CD4-positive, alpha-beta memory T cell (primary cell): ENCODE measurements at regions not wholly inside any gene's neighbourhood (a gene's known extent, or its start where the extent isn't known, plus 50 kb on each side); places are given as distances from the start of the nearest gene placed in this dataset.
"Not testable (repeated sequence)": the region's sequence is repeated elsewhere in the genome, so short reads cannot be mapped to it uniquely, and the experiment has no call there.

ENCODE experiments used
- CTCF ChIA-PET: fragments of 350-600 bp; sonication (Branson Sonifier 250); formaldehyde crosslinking; loops from one replicate; lab custom pipeline; 2021; ENCODE audit warnings: inconsistent platforms; ENCODE audit not compliant: partially characterized antibody; lab: Charles Lee
- POLR2A ChIA-PET: fragments of 350-600 bp; sonication (Branson Sonifier 250); formaldehyde crosslinking; loops from one replicate; lab custom pipeline; 2021; ENCODE audit not compliant: partially characterized antibody; lab: Charles Lee
- DNase-seq, 5 donors: peaks; one replicate each; pipeline versions ENCODE4 v3.0.0 to v3.0.0-alpha.2; 2020 to 2022; ENCODE audit warnings: mixed read lengths in 1 of 5
- H3K27ac ChIP-seq: one replicate; pipeline ENCODE4 v1.7.0; 2013; ENCODE audit warnings: low read depth, low read length
- H3K27me3 ChIP-seq: 2 replicates; pipeline ENCODE4 v1.7.0; 2013; ENCODE audit warnings: mild to moderate bottlenecking, low read length, moderate library complexity; ENCODE audit not compliant: insufficient read depth
- H3K36me3 ChIP-seq: 2 replicates; pipeline ENCODE4 v1.7.0; 2013; ENCODE audit warnings: mild to moderate bottlenecking, low read length, moderate library complexity; ENCODE audit not compliant: insufficient read depth
- H3K4me1 ChIP-seq: 2 replicates; pipeline ENCODE4 v1.7.0; 2013; ENCODE audit warnings: mild to moderate bottlenecking, low read length, moderate library complexity; ENCODE audit not compliant: insufficient read depth
- H3K4me3 ChIP-seq, 2 donors: one replicate each; pipeline ENCODE4 v1.7.0; 2013; ENCODE audit warnings: low read length in 2 of 2, mild to moderate bottlenecking in 1 of 2
- H3K9me3 ChIP-seq, 2 donors: one replicate each; pipeline ENCODE4 v1.7.0; 2013; ENCODE audit warnings: low read length in 2 of 2, control low read depth in 1 of 2; ENCODE audit not compliant: control insufficient read depth in 1 of 2
- H3K27ac Mint-ChIP-seq, 7 donors: one replicate each; pipeline ENCODE4 v1.8.0; 2020 to 2021; ENCODE audit warnings: mixed read lengths in 7 of 7, mild to moderate bottlenecking in 6 of 7, inconsistent platforms in 3 of 7, moderate library complexity in 3 of 7
- H3K27me3 Mint-ChIP-seq, 2 donors: one replicate each; pipeline ENCODE4 v1.8.0; 2020 to 2021; ENCODE audit warnings: mixed read lengths in 2 of 2
- H3K36me3 Mint-ChIP-seq, 2 donors: one replicate each; pipeline ENCODE4 v1.8.0; 2020 to 2021; ENCODE audit warnings: mixed read lengths in 2 of 2, inconsistent platforms in 1 of 2, mild to moderate bottlenecking in 1 of 2
- H3K4me1 Mint-ChIP-seq, 4 donors: one replicate each; pipeline ENCODE4 v1.8.0; 2020 to 2021; ENCODE audit warnings: mixed read lengths in 4 of 4, mild to moderate bottlenecking in 1 of 4
- H3K4me3 Mint-ChIP-seq, 8 donors: one replicate each; pipeline ENCODE4 v1.8.0; 2020 to 2021; ENCODE audit warnings: mixed read lengths in 8 of 8, mild to moderate bottlenecking in 7 of 8, moderate library complexity in 6 of 8, inconsistent platforms in 3 of 8
- H3K9me3 Mint-ChIP-seq, 8 donors: one replicate each; pipeline ENCODE4 v1.8.0; 2020 to 2021; ENCODE audit warnings: mixed read lengths in 8 of 8, mild to moderate bottlenecking in 5 of 8, inconsistent platforms in 3 of 8, moderate library complexity in 1 of 8
- intact Hi-C: fragments of 100-400 bp; cut with micrococcal nuclease; formaldehyde crosslinking; loops from one replicate; pipeline ENCODE4 v1.15.1; 2023

DNA sequence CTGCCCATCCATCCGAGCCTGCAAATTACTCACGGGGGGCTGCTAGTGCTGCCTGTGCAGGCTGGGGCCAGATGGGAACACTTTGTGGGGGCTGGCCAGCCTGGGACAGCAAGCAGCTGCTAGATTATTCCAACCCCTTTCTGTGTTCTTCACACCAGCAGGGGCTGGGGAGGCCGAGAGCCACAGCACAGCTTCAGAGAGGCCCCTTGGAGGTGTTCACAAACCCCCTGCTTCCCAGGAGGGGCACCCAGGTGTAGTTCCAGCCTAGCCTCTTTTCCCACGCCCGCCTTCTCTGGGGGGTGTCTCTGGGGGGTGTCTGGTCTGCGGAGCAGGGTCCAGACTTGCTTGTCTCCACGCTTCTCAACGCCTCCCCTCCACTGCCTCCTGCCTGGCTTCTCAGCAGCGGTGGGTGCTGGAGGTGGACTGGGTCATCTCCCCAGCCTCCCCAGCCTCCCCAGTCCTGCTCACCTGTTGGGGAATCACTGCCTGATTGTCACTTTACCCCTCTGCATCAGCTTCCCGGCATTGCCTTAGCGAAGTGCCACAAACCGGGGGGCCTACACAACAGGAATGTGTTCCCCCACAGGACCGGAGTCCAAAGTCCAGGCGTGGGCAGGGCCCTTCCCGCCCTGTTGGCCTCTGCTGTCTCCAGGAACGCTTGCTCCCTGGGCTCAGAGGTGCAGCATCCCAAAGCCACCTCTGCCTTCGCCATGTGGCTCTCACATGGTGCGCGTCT, 74.0 kb upstream of the EN2 start:
- ChIA-PET POLR2A (no interaction called here), CTCF (no interaction called here)
- no peak overlapping the region for H3K4me3 ChIP-seq
- H3K4me1 ChIP-seq = peaks cover 14% of the 10 kb centered on the region
- Mint-ChIP-seq H3K36me3 (no peaks in the 10 kb centered on the region), H3K9me3 (peaks cover 0 to 2% (median 0%) of the 10 kb centered on the region in 8 donors), H3K4me1 (peaks cover 12 to 18% (median 14%) of the 10 kb centered on the region in 4 donors), H3K27me3 (peaks cover 56 to 62% of the 10 kb centered on the region in 2 donors), H3K4me3 (peak overlapping the region in 1 of 8 donors; percentile 30), H3K27ac (no peak overlapping the region)
- no peak for DNase-seq
- no peaks in the 10 kb centered on the region for H3K36me3 ChIP-seq
- intact Hi-C loops = no loop called here
- no peaks in the 10 kb centered on the region for H3K9me3 ChIP-seq
- no peak overlapping the region for H3K27ac ChIP-seq
- H3K27me3 ChIP-seq = peaks cover 31% of the 10 kb centered on the region

DNA sequence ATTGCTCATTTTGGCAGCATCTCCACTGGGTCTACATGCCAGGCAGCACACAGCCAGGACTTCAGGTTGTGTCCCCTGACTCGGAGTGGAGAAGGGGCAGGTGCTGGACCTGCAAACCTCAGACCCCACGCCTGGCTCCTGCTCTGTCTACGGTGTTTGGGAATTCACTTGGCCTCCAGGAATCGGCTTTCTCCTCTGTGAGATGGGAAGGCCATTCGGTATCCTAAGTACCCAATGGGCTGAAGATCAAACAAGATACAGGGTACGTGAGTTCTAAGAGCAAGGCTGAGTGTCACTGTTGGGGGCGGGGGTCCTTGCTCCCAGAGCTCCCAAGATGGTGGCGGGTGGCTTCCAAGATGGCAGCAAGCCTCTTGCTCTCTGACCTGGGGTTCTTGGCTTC, 73.2 kb upstream of the EN2 start:
- ChIA-PET POLR2A (no interaction called here), CTCF (no interaction called here)
- no peak for DNase-seq
- peaks cover 51 to 54% of the 10 kb centered on the region in 2 donors for H3K27me3 Mint-ChIP-seq
- H3K4me3 ChIP-seq = no peak overlapping the region
- H3K4me3 Mint-ChIP-seq = no peak overlapping the region
- peaks cover 22% of the 10 kb centered on the region for H3K27me3 ChIP-seq
- H3K27ac ChIP-seq = no peak overlapping the region
- intact Hi-C loops = no loop called here
- H3K9me3 ChIP-seq = no peaks in the 10 kb centered on the region
- H3K36me3 Mint-ChIP-seq = no peaks in the 10 kb centered on the region
- H3K4me1 Mint-ChIP-seq = peaks cover 12 to 18% (median 14%) of the 10 kb centered on the region in 4 donors
- H3K27ac Mint-ChIP-seq = no peak overlapping the region
- peaks cover 14% of the 10 kb centered on the region for H3K4me1 ChIP-seq
- H3K9me3 Mint-ChIP-seq = peaks cover 0 to 1% (median 0%) of the 10 kb centered on the region in 8 donors
- H3K36me3 ChIP-seq = no peaks in the 10 kb centered on the region

DNA sequence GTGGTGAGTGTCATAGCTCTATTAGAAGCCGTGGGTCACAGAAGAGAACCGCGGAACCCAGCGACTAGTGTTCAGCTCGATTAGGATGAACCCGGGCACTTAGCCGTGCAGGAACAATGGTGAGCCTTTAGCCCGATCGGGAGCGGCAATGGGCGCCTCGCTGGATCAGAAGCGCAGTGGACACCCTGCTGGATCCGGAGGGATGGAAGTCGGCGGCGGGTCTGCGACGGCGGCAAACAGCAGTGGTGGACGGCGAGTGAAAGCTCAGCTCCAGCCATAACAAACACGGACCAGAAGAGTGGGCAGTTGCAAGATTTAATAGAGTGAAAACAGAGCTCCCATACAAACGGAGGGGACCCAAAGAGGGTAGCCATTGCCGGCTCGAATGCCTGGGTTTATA, 72.7 kb upstream of the EN2 start:
- H3K4me3 Mint-ChIP-seq, H3K9me3 ChIP-seq, H3K36me3 Mint-ChIP-seq, DNase-seq, intact Hi-C loops, H3K9me3 Mint-ChIP-seq, POLR2A ChIA-PET, H3K36me3 ChIP-seq, H3K4me3 ChIP-seq, H3K27ac Mint-ChIP-seq, CTCF ChIA-PET, H3K27ac ChIP-seq: not testable (repeated sequence)
- H3K4me1 ChIP-seq = peaks cover 13% of the 10 kb centered on the region
- Mint-ChIP-seq H3K4me1 (peaks cover 10 to 14% (median 12%) of the 10 kb centered on the region in 4 donors), H3K27me3 (peaks cover 47 to 50% of the 10 kb centered on the region in 2 donors)
- peaks cover 22% of the 10 kb centered on the region for H3K27me3 ChIP-seq

DNA sequence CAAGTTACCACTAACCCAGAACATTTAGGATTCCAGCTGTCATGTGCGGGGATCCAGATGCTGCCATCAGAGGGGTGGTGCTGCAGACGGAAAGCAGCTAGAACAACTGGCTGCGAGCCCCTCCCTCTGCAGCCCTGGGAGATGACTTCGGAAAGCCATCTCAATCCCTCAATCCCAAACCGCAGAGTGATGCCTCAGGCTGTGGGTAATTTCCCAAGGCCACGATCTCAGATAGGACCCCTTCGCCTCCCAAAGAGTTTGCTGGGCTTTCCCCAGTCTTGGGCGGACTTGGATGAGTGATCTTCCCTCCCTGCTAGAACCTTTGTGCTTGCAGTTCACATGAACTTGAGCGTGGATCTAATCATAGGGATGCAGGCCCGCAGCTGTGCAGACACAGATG, 71.3 kb upstream of the EN2 start:
- POLR2A ChIA-PET = no interaction called here
- CTCF ChIA-PET = no interaction called here
- Histone ChIP-seq H3K27ac (no peak overlapping the region), H3K9me3 (no peaks in the 10 kb centered on the region), H3K4me1 (no peaks in the 10 kb centered on the region), H3K4me3 (no peak overlapping the region), H3K36me3 (no peaks in the 10 kb centered on the region), H3K27me3 (peaks cover 15% of the 10 kb centered on the region)
- H3K4me1 Mint-ChIP-seq = peaks cover 3 to 5% (median 4%) of the 10 kb centered on the region in 4 donors
- H3K27ac Mint-ChIP-seq = no peak overlapping the region
- intact Hi-C loops = no loop called here
- DNase-seq = no peak
- no peaks in the 10 kb centered on the region for H3K36me3 Mint-ChIP-seq
- no peak overlapping the region for H3K4me3 Mint-ChIP-seq
- H3K27me3 Mint-ChIP-seq = peaks cover 40 to 43% of the 10 kb centered on the region in 2 donors
- H3K9me3 Mint-ChIP-seq = no peaks in the 10 kb centered on the region

DNA sequence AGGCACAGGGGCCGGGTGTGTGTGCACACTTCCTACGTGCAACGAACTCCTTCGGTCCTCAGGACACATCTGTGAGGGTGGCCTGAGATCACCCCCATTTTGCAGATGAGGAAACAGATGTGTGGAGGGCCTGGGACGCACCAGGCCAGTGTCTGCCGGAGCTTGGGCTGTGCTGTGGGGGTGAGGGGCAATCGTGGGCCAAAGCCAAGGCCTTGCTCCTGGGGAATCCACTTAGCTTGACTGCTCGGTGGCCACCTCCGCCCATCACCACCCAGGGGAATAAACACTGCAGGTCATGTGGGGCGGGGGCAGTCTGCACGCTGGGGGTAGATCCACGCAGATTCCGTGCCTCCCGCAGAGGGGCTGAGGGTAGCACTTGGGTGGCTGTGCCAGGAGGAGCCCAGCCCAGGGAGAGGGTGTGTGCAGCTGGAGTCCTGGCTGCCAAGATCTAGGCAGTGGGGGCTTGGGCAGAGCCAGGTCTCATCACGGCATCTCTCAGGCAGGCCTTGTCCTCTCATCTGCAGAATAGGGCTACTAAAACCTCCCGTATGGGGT, 70.8 kb upstream of the EN2 start:
- Histone ChIP-seq H3K9me3 (no peaks in the 10 kb centered on the region), H3K27me3 (peaks cover 15% of the 10 kb centered on the region), H3K27ac (no peak overlapping the region), H3K36me3 (no peaks in the 10 kb centered on the region), H3K4me1 (no peaks in the 10 kb centered on the region), H3K4me3 (no peak overlapping the region)
- Mint-ChIP-seq H3K4me3 (no peak overlapping the region), H3K9me3 (no peaks in the 10 kb centered on the region), H3K36me3 (no peaks in the 10 kb centered on the region), H3K27me3 (peaks cover 37 to 39% of the 10 kb centered on the region in 2 donors), H3K4me1 (peaks cover 0 to 1% (median under 1%) of the 10 kb centered on the region in 4 donors), H3K27ac (no peak overlapping the region)
- intact Hi-C loops = no loop called here
- POLR2A ChIA-PET = no interaction called here
- no peak for DNase-seq
- CTCF ChIA-PET = no interaction called here

DNA sequence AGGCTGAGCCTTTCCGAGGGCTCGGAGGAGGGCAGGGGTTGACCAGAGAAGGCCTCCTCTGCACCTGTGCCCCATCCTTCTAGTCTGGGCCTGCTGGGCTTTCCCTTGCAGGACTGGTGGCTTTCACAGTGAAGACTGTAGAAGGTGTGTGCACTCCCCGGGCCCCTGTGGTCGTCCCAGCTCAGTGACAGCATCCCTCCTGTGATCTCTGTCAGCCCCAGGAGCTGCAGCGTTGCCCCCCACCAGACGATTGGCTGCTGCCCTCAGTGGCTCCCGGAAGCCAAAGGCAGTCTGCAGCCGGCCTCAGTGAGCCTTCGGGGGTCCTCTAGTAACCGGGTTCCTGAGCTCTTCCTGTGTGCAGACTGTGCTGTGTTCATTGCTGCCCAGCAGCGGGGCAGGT, 69.4 kb upstream of the EN2 start:
- H3K27me3 Mint-ChIP-seq = peaks cover 30 to 31% of the 10 kb centered on the region in 2 donors
- Histone ChIP-seq H3K27ac (no peak overlapping the region), H3K9me3 (no peaks in the 10 kb centered on the region), H3K4me3 (no peak overlapping the region), H3K4me1 (no peaks in the 10 kb centered on the region), H3K36me3 (no peaks in the 10 kb centered on the region), H3K27me3 (peaks cover 6% of the 10 kb centered on the region)
- no peaks in the 10 kb centered on the region for H3K9me3 Mint-ChIP-seq
- ChIA-PET POLR2A (interaction anchor here (1.0 kb wide), 1 partner anchor 10 kb away, joined by 3 read pairs; no protein-coding TSS in a partner anchor), CTCF (interaction anchor here (1.2 kb wide), 1 partner anchor 43 kb away, joined by 3 read pairs; no protein-coding TSS in a partner anchor)
- H3K4me3 Mint-ChIP-seq = no peak overlapping the region
- no peaks in the 10 kb centered on the region for H3K36me3 Mint-ChIP-seq
- DNase-seq = no peak
- intact Hi-C loops = no loop called here
- no peaks in the 10 kb centered on the region for H3K4me1 Mint-ChIP-seq
- H3K27ac Mint-ChIP-seq = no peak overlapping the region

DNA sequence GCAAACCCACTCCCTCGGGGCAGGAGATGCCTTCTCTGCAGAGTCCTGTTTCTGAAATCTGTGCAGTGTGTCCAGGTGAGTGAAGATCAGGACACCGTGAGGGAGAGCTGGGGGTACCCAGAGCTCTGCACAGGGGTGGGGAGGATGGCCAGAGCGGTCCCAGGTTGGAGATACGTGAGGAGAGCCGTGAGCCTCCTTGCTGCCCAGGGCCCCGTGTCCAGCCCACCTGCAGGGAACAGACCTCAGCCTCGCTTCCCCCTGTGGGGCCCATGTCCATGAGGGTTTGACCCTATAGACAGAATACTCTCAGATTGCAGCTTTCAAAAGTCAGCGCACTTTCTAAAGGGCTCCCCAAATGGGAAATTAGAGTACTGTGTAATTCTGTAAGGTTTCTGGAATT, 66.5 kb upstream of the EN2 start:
- H3K36me3 ChIP-seq = no peaks in the 10 kb centered on the region
- Mint-ChIP-seq H3K27ac (no peak overlapping the region), H3K4me3 (no peak overlapping the region), H3K9me3 (no peaks in the 10 kb centered on the region), H3K36me3 (no peaks in the 10 kb centered on the region), H3K4me1 (no peaks in the 10 kb centered on the region), H3K27me3 (peaks cover 14 to 25% of the 10 kb centered on the region in 2 donors)
- POLR2A ChIA-PET = no interaction called here
- no peak for DNase-seq
- CTCF ChIA-PET = interaction anchor here (0.9 kb wide), 1 partner anchor 11 kb away, joined by 3 read pairs; no protein-coding TSS in a partner anchor
- H3K27me3 ChIP-seq = peaks cover 3% of the 10 kb centered on the region
- no peak overlapping the region for H3K27ac ChIP-seq
- intact Hi-C loops = no loop called here
- no peaks in the 10 kb centered on the region for H3K9me3 ChIP-seq
- no peak overlapping the region for H3K4me3 ChIP-seq
- H3K4me1 ChIP-seq = no peaks in the 10 kb centered on the region
